ENCODE measurements at regions not wholly inside any gene's neighbourhood (a gene's known extent, or its start where the extent isn't known, plus 50 kb on each side); places are given as distances from the start of the nearest gene placed in this dataset.

DNA sequence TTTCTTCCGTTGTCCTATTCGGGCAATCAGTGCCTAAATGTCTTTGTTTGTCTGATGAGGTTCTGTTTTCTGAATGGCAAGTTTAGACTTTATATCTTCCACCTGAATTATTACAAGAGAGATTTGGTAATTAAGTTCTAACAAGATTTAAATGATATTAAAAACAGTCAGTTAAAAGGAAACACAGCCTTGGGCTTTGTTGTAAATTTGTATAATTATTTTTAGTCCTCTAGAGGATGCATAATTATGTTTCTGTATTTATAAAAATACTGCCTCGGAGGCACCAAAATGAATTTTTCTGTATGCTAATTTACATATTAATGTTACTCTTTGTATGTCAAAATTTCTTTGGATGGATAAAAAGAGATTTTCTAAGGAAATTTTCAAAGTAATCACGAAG is 136.7 kb downstream of the CDCA7 start:
- H3K4me1 Mint-ChIP-seq (ENCODE audit: low read depth), result no peaks in the 10 kb centered on the region
- no peak overlapping the region for H3K27ac Mint-ChIP-seq
- no peaks in the 10 kb centered on the region for H3K9me3 Mint-ChIP-seq
- intact Hi-C loops (cut with micrococcal nuclease), result no loop called here
- H3K4me3 Mint-ChIP-seq (ENCODE audit: low read depth), result no peak overlapping the region
- no peak for DNase-seq (ENCODE audit: low spot score)
- peaks cover 8% of the 10 kb centered on the region for H3K27me3 Mint-ChIP-seq (ENCODE audit: low read depth)
- no peaks in the 10 kb centered on the region for H3K36me3 Mint-ChIP-seq (ENCODE audit: low read depth)

GRCh38 chr2:173493874-173494273 is 139.2 kb downstream of the CDCA7 start:
- H3K27me3 Mint-ChIP-seq (ENCODE audit: low read depth), result peaks cover 6% of the 10 kb centered on the region
- no peak overlapping the region for H3K4me3 Mint-ChIP-seq (ENCODE audit: low read depth)
- H3K9me3 Mint-ChIP-seq, result no peaks in the 10 kb centered on the region
- H3K27ac Mint-ChIP-seq, result no peak overlapping the region
- H3K4me1 Mint-ChIP-seq (ENCODE audit: low read depth), result no peaks in the 10 kb centered on the region
- intact Hi-C loops (cut with micrococcal nuclease), result no loop called here
- H3K36me3 Mint-ChIP-seq (ENCODE audit: low read depth), result no peaks in the 10 kb centered on the region
- DNase-seq (ENCODE audit: low spot score), result no peak

DNA sequence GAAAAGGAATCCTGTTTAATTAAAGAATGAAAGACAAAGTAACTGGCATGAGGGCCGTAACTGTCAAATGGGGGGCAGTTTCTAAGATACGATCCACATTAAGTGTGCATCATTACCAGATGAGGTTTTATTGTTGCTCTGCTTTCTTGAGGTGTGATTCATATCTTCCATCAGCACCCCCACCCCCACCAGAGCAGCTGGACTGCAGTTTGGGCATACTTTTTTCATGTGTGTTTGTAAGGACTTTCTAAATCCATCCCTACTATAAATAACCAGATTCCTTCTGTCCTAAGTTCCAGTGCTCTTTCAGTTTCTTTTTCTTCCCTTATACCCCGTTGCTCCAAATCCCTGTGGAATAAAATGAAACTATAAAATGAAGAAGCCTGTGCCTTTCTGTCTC is 142.1 kb downstream of the CDCA7 start:
- H3K27me3 Mint-ChIP-seq (ENCODE audit: low read depth), result no peaks in the 10 kb centered on the region
- no peaks in the 10 kb centered on the region for H3K4me1 Mint-ChIP-seq (ENCODE audit: low read depth)
- no peak overlapping the region for H3K27ac Mint-ChIP-seq
- peaks cover 13% of the 10 kb centered on the region for H3K9me3 Mint-ChIP-seq
- no peak for DNase-seq (ENCODE audit: low spot score)
- H3K4me3 Mint-ChIP-seq (ENCODE audit: low read depth), result no peak overlapping the region
- H3K36me3 Mint-ChIP-seq (ENCODE audit: low read depth), result no peaks in the 10 kb centered on the region
- intact Hi-C loops (cut with micrococcal nuclease), result no loop called here

DNA sequence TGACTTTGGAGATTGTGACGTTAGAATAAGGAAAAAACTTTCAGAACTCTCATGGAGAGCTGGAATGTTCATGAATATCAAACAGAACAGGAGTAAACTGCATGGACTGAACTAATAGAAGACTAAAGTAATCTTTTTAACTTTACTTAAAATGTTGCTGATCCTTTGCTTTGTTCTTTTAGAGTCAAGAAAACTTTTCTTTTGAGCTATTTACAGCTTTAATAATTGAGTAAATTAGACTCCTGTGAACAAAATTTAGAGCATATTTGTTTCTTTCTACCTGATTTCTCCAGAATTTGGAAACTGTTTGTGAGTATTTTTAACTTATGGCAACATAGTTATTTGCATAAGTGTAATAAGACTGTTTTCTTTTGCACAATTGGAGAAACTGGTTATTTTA is 146.3 kb downstream of the CDCA7 start:
- H3K9me3 Mint-ChIP-seq, result peaks cover 13% of the 10 kb centered on the region
- H3K36me3 Mint-ChIP-seq (ENCODE audit: low read depth), result no peaks in the 10 kb centered on the region
- H3K4me1 Mint-ChIP-seq (ENCODE audit: low read depth), result no peaks in the 10 kb centered on the region
- no peak overlapping the region for H3K4me3 Mint-ChIP-seq (ENCODE audit: low read depth)
- H3K27me3 Mint-ChIP-seq (ENCODE audit: low read depth), result no peaks in the 10 kb centered on the region
- no peak for DNase-seq (ENCODE audit: low spot score)
- intact Hi-C loops (cut with micrococcal nuclease), result no loop called here
- no peak overlapping the region for H3K27ac Mint-ChIP-seq

GRCh38 chr2:173502296-173502695 is 147.6 kb downstream of the CDCA7 start:
- Mint-ChIP-seq H3K9me3 (peaks cover 13% of the 10 kb centered on the region), H3K27ac (no peak overlapping the region), H3K4me3 (ENCODE audit: low read depth) (no peak overlapping the region), H3K27me3 (ENCODE audit: low read depth) (no peaks in the 10 kb centered on the region), H3K4me1 (ENCODE audit: low read depth) (no peaks in the 10 kb centered on the region), H3K36me3 (ENCODE audit: low read depth) (no peaks in the 10 kb centered on the region)
- no peak for DNase-seq (ENCODE audit: low spot score)
- intact Hi-C loops (cut with micrococcal nuclease), result no loop called here

- Mint-ChIP-seq H3K36me3 (ENCODE audit: low read depth) (no peaks in the 10 kb centered on the region), H3K9me3 (no peaks in the 10 kb centered on the region), H3K27ac (no peak overlapping the region), H3K4me1 (ENCODE audit: low read depth) (no peaks in the 10 kb centered on the region), H3K4me3 (ENCODE audit: low read depth) (no peak overlapping the region), H3K27me3 (ENCODE audit: low read depth) (peaks cover 4% of the 10 kb centered on the region)
- intact Hi-C loops (cut with micrococcal nuclease), result no loop called here
- DNase-seq (ENCODE audit: low spot score), result no peak
These were observed 156.7 kb downstream of the CDCA7 start for GRCh38 chr2:173511357-173511756.

GRCh38 chr2:173511942-173512341 is 157.3 kb downstream of the CDCA7 start:
- Mint-ChIP-seq H3K27me3 (ENCODE audit: low read depth) (peaks cover 4% of the 10 kb centered on the region), H3K36me3 (ENCODE audit: low read depth) (no peaks in the 10 kb centered on the region), H3K4me3 (ENCODE audit: low read depth) (no peak overlapping the region), H3K4me1 (ENCODE audit: low read depth) (no peaks in the 10 kb centered on the region), H3K27ac (no peak overlapping the region), H3K9me3 (peaks cover under 1% of the 10 kb centered on the region)
- no peak for DNase-seq (ENCODE audit: low spot score)
- intact Hi-C loops (cut with micrococcal nuclease), result no loop called here

DNA sequence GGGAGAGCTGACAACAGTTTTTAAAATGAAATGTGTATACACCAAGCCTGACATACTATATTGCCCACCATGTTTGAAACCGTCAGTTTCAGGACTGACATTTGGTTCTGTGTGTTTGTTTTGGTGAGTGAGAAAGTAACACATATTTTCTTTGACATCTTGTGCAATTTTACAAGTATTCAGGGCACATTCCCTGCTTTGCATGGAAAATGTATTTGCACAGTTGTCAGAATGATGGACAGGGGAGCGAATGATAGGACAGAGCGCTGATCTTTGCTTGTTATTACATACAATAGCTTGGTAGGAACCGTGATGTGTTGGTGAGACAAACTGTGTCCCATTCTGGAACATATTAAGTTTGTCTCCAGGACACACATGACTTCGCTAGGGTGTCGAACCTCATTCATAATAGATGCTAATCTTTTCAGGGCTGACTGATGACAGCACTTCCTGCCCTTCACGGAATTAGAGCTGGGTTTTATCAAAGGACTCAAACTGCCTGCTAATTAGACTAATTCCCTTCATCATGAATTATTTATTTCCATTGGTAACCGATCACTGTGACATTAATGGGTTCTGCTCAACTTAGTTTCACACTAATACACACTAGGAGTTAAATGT is 158.5 kb downstream of the CDCA7 start:
- DNase-seq (ENCODE audit: low spot score), result no peak
- H3K27me3 Mint-ChIP-seq (ENCODE audit: low read depth), result peaks cover 7% of the 10 kb centered on the region
- intact Hi-C loops (cut with micrococcal nuclease), result no loop called here
- H3K36me3 Mint-ChIP-seq (ENCODE audit: low read depth), result no peaks in the 10 kb centered on the region
- H3K4me3 Mint-ChIP-seq (ENCODE audit: low read depth), result no peak overlapping the region
- no peaks in the 10 kb centered on the region for H3K4me1 Mint-ChIP-seq (ENCODE audit: low read depth)
- H3K9me3 Mint-ChIP-seq, result peaks cover 3% of the 10 kb centered on the region
- no peak overlapping the region for H3K27ac Mint-ChIP-seq

DNA sequence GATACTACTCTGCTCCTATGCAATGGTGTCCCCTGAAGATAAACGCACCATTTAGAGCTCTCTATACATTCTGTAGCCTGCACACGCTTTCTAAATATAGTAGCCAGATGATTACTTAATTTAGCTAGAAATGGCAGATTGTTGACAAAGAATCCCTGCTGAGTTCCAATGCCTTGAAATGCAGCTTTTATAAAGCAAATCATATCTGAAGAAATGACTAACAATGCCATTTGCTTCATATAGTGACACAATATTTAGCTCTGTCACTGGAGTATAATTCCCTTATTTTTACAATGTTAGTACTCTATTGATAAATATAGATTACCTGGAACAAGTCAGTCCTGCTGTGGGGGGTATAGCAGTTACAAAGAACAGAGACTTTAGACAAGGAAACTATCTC is 166.2 kb downstream of the CDCA7 start:
- Mint-ChIP-seq H3K27me3 (ENCODE audit: low read depth) (peaks cover 3% of the 10 kb centered on the region), H3K4me1 (ENCODE audit: low read depth) (no peaks in the 10 kb centered on the region), H3K4me3 (ENCODE audit: low read depth) (no peak overlapping the region), H3K9me3 (peaks cover 3% of the 10 kb centered on the region), H3K27ac (no peak overlapping the region), H3K36me3 (ENCODE audit: low read depth) (no peaks in the 10 kb centered on the region)
- intact Hi-C loops (cut with micrococcal nuclease), result no loop called here
- no peak for DNase-seq (ENCODE audit: low spot score)

DNA sequence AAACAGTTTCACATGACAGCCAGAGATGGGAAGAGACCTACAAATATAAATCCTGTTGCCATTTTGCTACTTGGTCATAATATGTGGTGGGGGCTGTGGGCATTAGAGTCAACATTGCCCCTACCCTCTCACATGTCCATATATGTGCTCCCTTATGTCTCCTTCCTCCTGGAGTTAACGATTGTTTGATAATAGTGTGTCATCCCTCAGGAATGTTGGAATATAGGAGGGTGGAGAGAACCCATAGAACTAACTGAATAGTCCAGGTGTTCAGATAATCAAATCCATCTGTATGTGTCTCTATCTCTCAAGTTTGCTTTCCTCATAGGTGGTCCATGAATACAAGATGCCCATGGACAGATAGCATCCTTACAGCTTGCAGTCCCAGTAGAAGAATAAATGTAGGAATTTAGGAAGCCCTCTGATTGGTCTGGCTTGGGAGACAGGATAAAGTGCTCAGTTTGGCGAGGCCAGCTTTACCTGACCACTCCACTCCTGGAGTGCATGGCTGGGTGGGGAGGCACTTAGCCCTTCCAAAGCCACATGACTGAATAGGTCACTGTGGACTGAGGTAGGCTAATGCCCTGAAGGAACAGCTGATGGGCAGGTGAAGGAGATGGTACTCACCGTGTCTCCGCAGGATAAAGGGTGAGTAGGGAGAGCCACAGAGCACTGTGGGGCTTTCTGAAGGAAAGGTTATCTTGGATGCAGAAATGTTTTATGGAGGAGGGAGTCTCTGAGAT is 166.9 kb downstream of the CDCA7 start:
- H3K27me3 Mint-ChIP-seq (ENCODE audit: low read depth), result peaks cover 3% of the 10 kb centered on the region

DNA sequence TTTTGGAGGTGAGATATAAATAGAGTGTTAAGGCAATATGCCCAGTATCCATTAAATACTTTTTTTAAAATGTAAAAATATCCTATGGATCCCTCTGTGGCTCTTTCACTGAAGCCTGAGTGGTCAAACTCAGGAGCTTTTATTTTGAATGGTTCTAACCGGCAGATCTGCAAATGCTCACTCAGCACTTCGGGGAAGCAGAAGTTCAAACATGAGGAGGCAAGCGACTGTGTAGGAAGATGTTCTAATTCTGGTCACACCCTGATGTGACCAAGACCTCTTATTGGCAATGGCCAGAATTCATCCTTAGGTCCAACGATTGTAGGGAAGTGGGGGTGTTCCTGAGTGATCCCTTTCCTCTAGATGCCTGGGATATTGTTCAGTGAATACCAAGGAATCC is 168.8 kb downstream of the CDCA7 start:
- H3K36me3 Mint-ChIP-seq (ENCODE audit: low read depth), result no peaks in the 10 kb centered on the region
- no peaks in the 10 kb centered on the region for H3K27me3 Mint-ChIP-seq (ENCODE audit: low read depth)
- no peak for DNase-seq (ENCODE audit: low spot score)
- H3K9me3 Mint-ChIP-seq, result no peaks in the 10 kb centered on the region
- H3K27ac Mint-ChIP-seq, result no peak overlapping the region
- intact Hi-C loops (cut with micrococcal nuclease), result no loop called here
- no peak overlapping the region for H3K4me3 Mint-ChIP-seq (ENCODE audit: low read depth)
- no peaks in the 10 kb centered on the region for H3K4me1 Mint-ChIP-seq (ENCODE audit: low read depth)

More for the DNA sequence above, 166.9 kb downstream of the CDCA7 start:
- intact Hi-C loops (cut with micrococcal nuclease), result no loop called here
- no peaks in the 10 kb centered on the region for H3K4me1 Mint-ChIP-seq (ENCODE audit: low read depth)
- no peaks in the 10 kb centered on the region for H3K36me3 Mint-ChIP-seq (ENCODE audit: low read depth)
- no peak overlapping the region for H3K27ac Mint-ChIP-seq
- H3K4me3 Mint-ChIP-seq (ENCODE audit: low read depth), result no peak overlapping the region
- no peak for DNase-seq (ENCODE audit: low spot score)
- peaks cover 3% of the 10 kb centered on the region for H3K9me3 Mint-ChIP-seq

- intact Hi-C loops (cut with micrococcal nuclease), result no loop called here
- H3K4me1 Mint-ChIP-seq (ENCODE audit: low read depth), result no peaks in the 10 kb centered on the region
These were observed 169.7 kb downstream of the CDCA7 start for GRCh38 chr2:173524256-173524955.

More at GRCh38 chr2:173524256-173524955, 169.7 kb downstream of the CDCA7 start:
- DNase-seq (ENCODE audit: low spot score), result no peak
- Mint-ChIP-seq H3K9me3 (no peaks in the 10 kb centered on the region), H3K27me3 (ENCODE audit: low read depth) (no peaks in the 10 kb centered on the region), H3K4me3 (ENCODE audit: low read depth) (no peak overlapping the region), H3K36me3 (ENCODE audit: low read depth) (no peaks in the 10 kb centered on the region), H3K27ac (no peak overlapping the region)
